H1 (cell line): ENCODE measurements at regions not wholly inside any gene's neighbourhood (a gene's known extent, or its start where the extent isn't known, plus 50 kb on each side); places are given as distances from the start of the nearest gene placed in this dataset.

Source experiments
- CTCF ChIA-PET: fragments of 300-600 bp; sonication (Branson Sonifier 250); formaldehyde crosslinking; loops from one replicate; lab custom pipeline; 2021; ENCODE audit not compliant: partially characterized antibody; lab: Charles Lee
- POLR2A ChIA-PET: fragments of 300-600 bp; sonication (Branson Sonifier 250); formaldehyde crosslinking; loops from one replicate; lab custom pipeline; 2021; ENCODE audit warnings: inconsistent platforms; ENCODE audit not compliant: partially characterized antibody; lab: Charles Lee
- DNase-seq, 2 experiments: peaks; one replicate each; pipeline versions ENCODE4 v3.0.0 to v3.0.0-alpha.2; 2010 to 2022; ENCODE audit warnings: low spot score in 2 of 2, low read depth in 1 of 2, mixed read lengths in 1 of 2
- FAIRE-seq: peaks from 2 replicates; lab custom pipeline; 2011; peaks lifted over from hg19 to GRCh38; lab: Jason Lieb, UNC
- H2AFZ ChIP-seq: 2 replicates; pipeline ENCODE4 v1.8.1; 2012; ENCODE audit warnings: low read length, inconsistent platforms
- H2AK5ac ChIP-seq: 2 replicates; pipeline ENCODE4 v1.6.1; 2013; ENCODE audit warnings: low read depth, low read length
- H2BK120ac ChIP-seq: replicated peaks from 2 replicates; pipeline ENCODE3; 2013; ENCODE audit warnings: low read depth, low read length, inconsistent platforms
- H2BK12ac ChIP-seq: 2 replicates; pipeline ENCODE4 v1.6.1; 2013; ENCODE audit warnings: low read depth, low read length
- H2BK15ac ChIP-seq: 2 replicates; pipeline ENCODE4 v1.6.1; 2013; ENCODE audit warnings: low read length
- H2BK20ac ChIP-seq: 2 replicates; pipeline ENCODE4 v1.6.1; 2013; ENCODE audit warnings: low read length
- H2BK5ac ChIP-seq: 2 replicates; pipeline ENCODE4 v1.6.1; 2013; ENCODE audit warnings: low read depth, low read length
- H3K14ac ChIP-seq: 2 replicates; pipeline ENCODE4 v1.6.1; 2013; ENCODE audit warnings: inconsistent platforms; ENCODE audit not compliant: insufficient read length
- H3K18ac ChIP-seq: 2 replicates; pipeline ENCODE4 v1.6.1; 2013; ENCODE audit warnings: low read length; ENCODE audit errors: extremely low read depth
- H3K23ac ChIP-seq: 2 replicates; pipeline ENCODE4 v1.6.1; 2013; ENCODE audit warnings: inconsistent platforms; ENCODE audit not compliant: insufficient read length
- H3K23me2 ChIP-seq: 2 replicates; pipeline ENCODE4 v1.6.1; 2013; ENCODE audit warnings: low read depth, low read length
- H3K27ac ChIP-seq: 2 replicates; pipeline ENCODE4 v1.6.1; 2011; ENCODE audit warnings: low read depth, low read length, inconsistent platforms
- H3K27me3 ChIP-seq, 4 experiments: replicated peaks in 1 of 4; 1 replicate in 1 of 4; 2 replicates in 3 of 4; pipeline versions ENCODE4 v1.6.1 to v1.8.1; 2011 to 2013; ENCODE audit warnings: low read length in 3 of 4, mild to moderate bottlenecking in 3 of 4, inconsistent platforms in 2 of 4, mixed read lengths in 2 of 4, moderate library complexity in 1 of 4; ENCODE audit not compliant: control insufficient read depth in 3 of 4, insufficient read depth in 3 of 4; ENCODE audit errors: extremely low read depth in 1 of 4
- H3K36me3 ChIP-seq, 4 experiments: 2 replicates each; pipeline versions ENCODE4 v1.6.1 to v1.8.1; 2011 to 2013; ENCODE audit warnings: mild to moderate bottlenecking in 4 of 4, low read length in 3 of 4, moderate library complexity in 2 of 4, control low read depth in 1 of 4, inconsistent platforms in 1 of 4; ENCODE audit not compliant: insufficient read depth in 4 of 4, control insufficient read depth in 2 of 4
- H3K4ac ChIP-seq: replicated peaks from 2 replicates; pipeline ENCODE3; 2013; ENCODE audit warnings: low read length, low read depth, mixed read lengths, inconsistent platforms; ENCODE audit not compliant: insufficient read length
- H3K4me1 ChIP-seq, 4 experiments: replicated peaks in 1 of 4; 1 replicate in 1 of 4; 2 replicates in 3 of 4; pipeline versions ENCODE4 v1.6.1 to v1.8.1; 2011 to 2013; ENCODE audit warnings: low read length in 3 of 4, inconsistent platforms in 2 of 4, mixed read lengths in 1 of 4; ENCODE audit not compliant: insufficient read depth in 4 of 4, control insufficient read depth in 3 of 4
- H3K4me2 ChIP-seq, 2 experiments: 2 replicates each; pipeline versions ENCODE4 v1.6.1 to v1.8.1; 2011 to 2013; ENCODE audit warnings: low read depth in 2 of 2, low read length in 2 of 2, control low read depth in 1 of 2, inconsistent platforms in 1 of 2, mild to moderate bottlenecking in 1 of 2; ENCODE audit not compliant: insufficient read depth in 1 of 2
- H3K4me3 ChIP-seq, 4 experiments: fragments of 200-600, 300-600 bp in 1 of 4; sonication (generic), shearing (Covaris generic), sonication (Bioruptor Twin) in 1 of 4; 2 replicates each; pipeline versions ENCODE4 v1.5.1 to v1.8.1; 2011 to 2016; ENCODE audit warnings: low read length in 4 of 4, low read depth in 3 of 4, control low read depth in 2 of 4, inconsistent platforms in 2 of 4, mild to moderate bottlenecking in 2 of 4, mixed read lengths in 1 of 4, moderate library complexity in 1 of 4; ENCODE audit not compliant: insufficient read depth in 2 of 4; ENCODE audit errors: extremely low read depth in 1 of 4
- H3K56ac ChIP-seq: replicated peaks from 2 replicates; pipeline ENCODE3; 2013; ENCODE audit warnings: low read depth, mild to moderate bottlenecking, mixed read lengths, low read length, inconsistent platforms; ENCODE audit not compliant: insufficient read length
- H3K79me1 ChIP-seq: 2 replicates; pipeline ENCODE4 v1.6.1; 2013; ENCODE audit warnings: low read depth, low read length, control low read depth
- H3K79me2 ChIP-seq, 2 experiments: 2 replicates each; pipeline versions ENCODE4 v1.6.1 to v1.8.1; 2012 to 2013; ENCODE audit warnings: low read length in 2 of 2, mild to moderate bottlenecking in 2 of 2, inconsistent platforms in 1 of 2; ENCODE audit not compliant: insufficient read depth in 2 of 2, control insufficient read depth in 1 of 2
- H3K9ac ChIP-seq, 4 experiments: replicated peaks in 1 of 4; 1 replicate in 1 of 4; 2 replicates in 3 of 4; pipeline versions ENCODE4 v1.6.1 to v1.8.1; 2011 to 2013; ENCODE audit warnings: low read depth in 3 of 4, low read length in 3 of 4, control low read depth in 2 of 4, mild to moderate bottlenecking in 2 of 4, moderate library complexity in 2 of 4, inconsistent platforms in 1 of 4; ENCODE audit errors: extremely low read depth in 1 of 4
- H3K9me3 ChIP-seq, 2 experiments: 2 replicates each; pipeline versions ENCODE4 v1.6.1 to v1.8.1; 2012 to 2013; ENCODE audit warnings: mild to moderate bottlenecking in 2 of 2, moderate library complexity in 2 of 2, control low read depth in 1 of 2, inconsistent platforms in 1 of 2, low read depth in 1 of 2, low read length in 1 of 2, mixed read lengths in 1 of 2; ENCODE audit not compliant: insufficient read depth in 2 of 2
- H4K20me1 ChIP-seq, 2 experiments: replicated peaks in 1 of 2; 2 replicates each; pipeline versions ENCODE3 to v1.8.1; 2011 to 2013; ENCODE audit warnings: inconsistent platforms in 2 of 2, low read length in 2 of 2, mild to moderate bottlenecking in 1 of 2; ENCODE audit not compliant: insufficient read depth in 2 of 2, control insufficient read depth in 1 of 2
- H4K5ac ChIP-seq: 2 replicates; pipeline ENCODE4 v1.6.1; 2013; ENCODE audit warnings: low read length, low read depth, mixed read lengths, inconsistent platforms; ENCODE audit not compliant: insufficient read length
- H4K8ac ChIP-seq: 2 replicates; pipeline ENCODE4 v1.8.0; 2013; ENCODE audit warnings: mild to moderate bottlenecking, moderate library complexity, low read length, inconsistent platforms; ENCODE audit not compliant: insufficient read depth; ENCODE audit errors: extremely low read depth
- H4K91ac ChIP-seq: replicated peaks from 2 replicates; pipeline ENCODE3; 2013; ENCODE audit warnings: low read length, mixed read lengths, inconsistent platforms; ENCODE audit not compliant: insufficient read length
- BACH1 ChIP-seq: IDR thresholded peaks from 2 replicates; pipeline ENCODE4 v1.6.1; 2012; ENCODE audit warnings: low read length, improper control_type of control experiment
- CHD1 ChIP-seq: IDR thresholded peaks from 2 replicates; pipeline ENCODE4 v1.6.1; 2012; ENCODE audit warnings: low read depth, low read length, improper control_type of control experiment
- CREB1 ChIP-seq: IDR thresholded peaks from 2 replicates; pipeline ENCODE4 v1.6.1; 2012; ENCODE audit warnings: inconsistent platforms
- CTBP2 ChIP-seq: IDR thresholded peaks from 2 replicates; pipeline ENCODE4 v1.7.0; 2011; ENCODE audit warnings: borderline replicate concordance, mild to moderate bottlenecking, moderate library complexity, mixed read lengths, low read length; ENCODE audit not compliant: insufficient read depth, insufficient read length
- KDM5A ChIP-seq: fragments of 200-600 bp; IDR thresholded peaks from 2 replicates; pipeline ENCODE4 v1.7.1; 2012; ENCODE audit warnings: mild to moderate bottlenecking, low read length, inconsistent platforms, mixed read lengths
- MAFK ChIP-seq: IDR thresholded peaks from 2 replicates; pipeline ENCODE4 v1.6.1; 2012; ENCODE audit warnings: low read depth, mild to moderate bottlenecking, improper control_type of control experiment, low read length
- NRF1 ChIP-seq: IDR thresholded peaks from 2 replicates; pipeline ENCODE4 v1.6.1; 2011; ENCODE audit warnings: mild to moderate bottlenecking, low read depth, low read length, improper control_type of control experiment
- POLR2AphosphoS5 ChIP-seq: IDR thresholded peaks from 2 replicates; pipeline ENCODE4 v1.6.1; 2011; ENCODE audit warnings: low read depth, low read length
- RBBP5 ChIP-seq: IDR thresholded peaks from 2 replicates; pipeline ENCODE4 v1.7.1; 2012; ENCODE audit warnings: low read depth, mild to moderate bottlenecking, inconsistent platforms, low read length, moderate library complexity, borderline replicate concordance
- RNF2 ChIP-seq: fragments of 200-900, 300-1000 bp; sonication (generic); IDR thresholded peaks from 2 replicates; pipeline ENCODE4 v1.7.1; 2016; ENCODE audit warnings: borderline replicate concordance, low read depth, mild to moderate bottlenecking, antibody characterized with exemption, low read length; ENCODE audit not compliant: poor library complexity, severe bottlenecking; ENCODE audit errors: missing control alignments
- YY1 ChIP-seq: IDR thresholded peaks from 2 replicates; pipeline ENCODE4 v1.6.1; 2011; ENCODE audit warnings: low read depth, mild to moderate bottlenecking, low read length
- WGBS, 2 experiments: shearing (Covaris generic) in 1 of 2; methylation state at CpG; one replicate each; pipeline versions ENCODE4 v1.1.6 to v1.1.7; 2013 to 2015; ENCODE audit warnings: low lambda C conversion rate in 2 of 2, mixed read lengths in 2 of 2, inconsistent platforms in 1 of 2, low coverage in 1 of 2, missing lambda C conversion rate in 1 of 2; ENCODE audit not compliant: insufficient replicate concordance in 2 of 2, insufficient coverage in 1 of 2, insufficient read length in 1 of 2; ENCODE audit errors: extremely low coverage in 1 of 2, missing lambda C conversion rate in 1 of 2; 5-methylcytosine and 5-hydroxymethylcytosine counted together
- TF ChIP-seq, protein P1 (sequence below): IDR thresholded peaks from 2 replicates; pipeline ENCODE4 v1.6.1; 2012; ENCODE audit warnings: inconsistent platforms
- TF ChIP-seq, protein P2 (sequence below): IDR thresholded peaks from 2 replicates; pipeline ENCODE4 v1.6.1; 2012; ENCODE audit warnings: low read length, inconsistent platforms

DNA sequence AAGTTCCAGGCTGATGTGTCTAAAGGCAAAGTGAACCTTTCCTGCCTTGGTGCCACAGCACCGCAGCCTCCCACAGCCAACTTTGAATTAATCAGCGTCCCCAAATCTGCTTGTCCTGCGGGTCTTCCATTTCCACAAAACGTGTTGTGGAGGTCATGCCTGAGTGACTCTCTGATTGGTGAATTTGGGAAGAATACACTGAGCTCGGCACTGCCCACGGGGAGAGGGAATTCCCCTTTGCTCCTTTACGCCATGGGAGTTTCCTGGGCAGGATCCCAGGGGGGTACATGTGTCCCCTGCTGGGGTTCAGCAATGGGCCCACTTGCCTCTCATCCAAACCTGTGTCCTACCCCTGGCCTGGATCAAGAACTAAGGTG lies 90.4 kb downstream of the LHX2 start:
- no peaks in the 10 kb centered on the region for H3K79me1 ChIP-seq
- H2BK120ac ChIP-seq, result no peak overlapping the region
- H3K9me3 ChIP-seq, result no peaks in the 10 kb centered on the region
- H3K23me2 ChIP-seq, result no peaks in the 10 kb centered on the region
- no peak overlapping the region for H3K27ac ChIP-seq
- no peak overlapping the region for H3K23ac ChIP-seq
- H4K91ac ChIP-seq, result no peak overlapping the region
- no peak overlapping the region for H2BK12ac ChIP-seq
- no peak overlapping the region for H3K9ac ChIP-seq
- H4K20me1 ChIP-seq, result peaks cover 0 to 2% of the 10 kb centered on the region in 2 experiments
- H3K36me3 ChIP-seq, result no peaks in the 10 kb centered on the region
- no peak overlapping the region; the same call in 1 of the 2 replicates for H2AFZ ChIP-seq
- H2BK15ac ChIP-seq, result no peak overlapping the region
- FAIRE-seq, result no peak
- H3K4me1 ChIP-seq, result peaks cover 0 to 6% (median 2%) of the 10 kb centered on the region in 4 experiments; a peak in 3 of 7 replicates
- no peak overlapping the region for H4K5ac ChIP-seq
- no peak overlapping the region for H3K4me2 ChIP-seq
- H2BK20ac ChIP-seq, result no peak overlapping the region
- H3K18ac ChIP-seq, result no peak overlapping the region
- H3K4ac ChIP-seq, result no peak overlapping the region
- WGBS, 2 experiments, result 71% methylated on average over 7 of the region's 7 CpGs; no CpG with 5 or more reads in 1 of the 2 experiments
- no peak overlapping the region for H2AK5ac ChIP-seq
- ChIA-PET POLR2A (no interaction called here), CTCF (interaction anchor here (1.1 to 2.2 kb wide), 2 partner anchors 25 to 71 kb away, joined by 3 to 5 read pairs; no protein-coding TSS in a partner anchor)
- no peak overlapping the region for H2BK5ac ChIP-seq
- H3K4me3 ChIP-seq, result no peak overlapping the region
- H4K8ac ChIP-seq, result no peak overlapping the region
- no peaks in the 10 kb centered on the region for H3K27me3 ChIP-seq
- no peaks in the 10 kb centered on the region for H3K79me2 ChIP-seq
- DNase-seq, result no peak
- H3K56ac ChIP-seq, result no peak overlapping the region
- no peak overlapping the region for H3K14ac ChIP-seq
- TF ChIP-seq YY1 (no peak), CTBP2 (no peak), KDM5A (no peak), BACH1 (no peak), CHD1 (no peak), CREB1 (no peak), NRF1 (no peak), MAFK (no peak), RBBP5 (no peak), RNF2 (no peak), POLR2AphosphoS5 (no peak)
- TF ChIP-seq, protein P1, sequence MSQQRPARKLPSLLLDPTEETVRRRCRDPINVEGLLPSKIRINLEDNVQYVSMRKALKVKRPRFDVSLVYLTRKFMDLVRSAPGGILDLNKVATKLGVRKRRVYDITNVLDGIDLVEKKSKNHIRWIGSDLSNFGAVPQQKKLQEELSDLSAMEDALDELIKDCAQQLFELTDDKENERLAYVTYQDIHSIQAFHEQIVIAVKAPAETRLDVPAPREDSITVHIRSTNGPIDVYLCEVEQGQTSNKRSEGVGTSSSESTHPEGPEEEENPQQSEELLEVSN, result no peak
- TF ChIP-seq, protein P2, sequence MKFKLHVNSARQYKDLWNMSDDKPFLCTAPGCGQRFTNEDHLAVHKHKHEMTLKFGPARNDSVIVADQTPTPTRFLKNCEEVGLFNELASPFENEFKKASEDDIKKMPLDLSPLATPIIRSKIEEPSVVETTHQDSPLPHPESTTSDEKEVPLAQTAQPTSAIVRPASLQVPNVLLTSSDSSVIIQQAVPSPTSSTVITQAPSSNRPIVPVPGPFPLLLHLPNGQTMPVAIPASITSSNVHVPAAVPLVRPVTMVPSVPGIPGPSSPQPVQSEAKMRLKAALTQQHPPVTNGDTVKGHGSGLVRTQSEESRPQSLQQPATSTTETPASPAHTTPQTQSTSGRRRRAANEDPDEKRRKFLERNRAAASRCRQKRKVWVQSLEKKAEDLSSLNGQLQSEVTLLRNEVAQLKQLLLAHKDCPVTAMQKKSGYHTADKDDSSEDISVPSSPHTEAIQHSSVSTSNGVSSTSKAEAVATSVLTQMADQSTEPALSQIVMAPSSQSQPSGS, result no peak
